Body of pancreas (tissue), 4 donors: ENCODE measurements at regions not wholly inside any gene's neighbourhood (a gene's known extent, or its start where the extent isn't known, plus 50 kb on each side); places are given as distances from the start of the nearest gene placed in this dataset.

Experiments
- POLR2A ChIP-seq, 3 donors: fragments of 450-650 bp; IDR thresholded peaks; one replicate each; pipeline ENCODE4 v1.6.1; 2016; ENCODE audit warnings: antibody characterized with exemption in 3 of 3, mild to moderate bottlenecking in 2 of 3
- TF ChIP-seq, protein P1 (sequence below), 7 experiments: fragments of 450-650 bp in 4 of 7; fragments of 200-600 bp in 3 of 7; sonication (generic) in 3 of 7; IDR thresholded peaks; one replicate each; pipeline ENCODE4 v1.5.1; 2016 to 2019; ENCODE audit warnings: antibody characterized with exemption in 7 of 7

DNA sequence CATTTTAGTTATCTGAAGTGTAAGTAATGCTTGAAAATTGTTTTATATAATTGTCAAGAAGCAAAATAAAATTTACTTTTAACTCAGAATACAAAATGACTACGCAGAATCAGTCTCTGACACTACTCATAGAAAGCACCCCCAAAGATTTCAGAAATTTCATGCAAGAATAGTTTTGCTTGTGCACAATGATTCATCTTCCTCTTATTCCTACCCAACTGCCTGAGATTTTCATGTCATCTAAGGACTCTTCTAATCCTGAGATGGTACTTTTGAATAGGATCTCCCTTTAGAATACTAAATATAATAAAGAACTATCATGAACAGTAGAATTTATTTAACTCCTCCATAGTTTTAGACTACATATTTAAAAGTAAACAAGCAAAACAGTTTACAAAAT, 485.3 kb upstream of the MGAT4C start:
- TF ChIP-seq, protein P1, sequence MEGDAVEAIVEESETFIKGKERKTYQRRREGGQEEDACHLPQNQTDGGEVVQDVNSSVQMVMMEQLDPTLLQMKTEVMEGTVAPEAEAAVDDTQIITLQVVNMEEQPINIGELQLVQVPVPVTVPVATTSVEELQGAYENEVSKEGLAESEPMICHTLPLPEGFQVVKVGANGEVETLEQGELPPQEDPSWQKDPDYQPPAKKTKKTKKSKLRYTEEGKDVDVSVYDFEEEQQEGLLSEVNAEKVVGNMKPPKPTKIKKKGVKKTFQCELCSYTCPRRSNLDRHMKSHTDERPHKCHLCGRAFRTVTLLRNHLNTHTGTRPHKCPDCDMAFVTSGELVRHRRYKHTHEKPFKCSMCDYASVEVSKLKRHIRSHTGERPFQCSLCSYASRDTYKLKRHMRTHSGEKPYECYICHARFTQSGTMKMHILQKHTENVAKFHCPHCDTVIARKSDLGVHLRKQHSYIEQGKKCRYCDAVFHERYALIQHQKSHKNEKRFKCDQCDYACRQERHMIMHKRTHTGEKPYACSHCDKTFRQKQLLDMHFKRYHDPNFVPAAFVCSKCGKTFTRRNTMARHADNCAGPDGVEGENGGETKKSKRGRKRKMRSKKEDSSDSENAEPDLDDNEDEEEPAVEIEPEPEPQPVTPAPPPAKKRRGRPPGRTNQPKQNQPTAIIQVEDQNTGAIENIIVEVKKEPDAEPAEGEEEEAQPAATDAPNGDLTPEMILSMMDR (IDR thresholded peaks at IDR 0.05) = no peak
- TF ChIP-seq POLR2A (IDR thresholded peaks at IDR 0.05) = no peak
